Thyroid gland (tissue), 4 donors: ENCODE measurements at regions not wholly inside any gene's neighbourhood (a gene's known extent, or its start where the extent isn't known, plus 50 kb on each side); places are given as distances from the start of the nearest gene placed in this dataset.

Experiments
- DNase-seq, 2 donors: peaks; one replicate each; pipeline ENCODE4 v3.0.0-alpha.2; 2019
- H3K27ac ChIP-seq, 3 donors: fragments of 200-600 bp; sonication (generic); 1 replicate in 2 of 3; 2 replicates in 1 of 3; pipeline ENCODE4 v1.5.1; 2016 to 2019; ENCODE audit warnings: mild to moderate bottlenecking in 1 of 3, moderate library complexity in 1 of 3
- H3K27me3 ChIP-seq: fragments of 200-600 bp; sonication (generic); one replicate; pipeline ENCODE4 v1.5.1; 2019
- H3K36me3 ChIP-seq, 2 donors: fragments of 200-600 bp; sonication (generic); one replicate each; pipeline ENCODE4 v1.5.1; 2016 to 2019
- H3K4me1 ChIP-seq, 2 donors: fragments of 200-600 bp; sonication (generic); one replicate each; pipeline ENCODE4 v1.5.1; 2017 to 2019
- H3K4me3 ChIP-seq, 3 donors: fragments of 200-600 bp; sonication (generic); replicated peaks in 1 of 3; 1 replicate in 2 of 3; 2 replicates in 1 of 3; pipeline ENCODE4 v1.5.1; 2016; ENCODE audit warnings: mild to moderate bottlenecking in 1 of 3
- H3K9me3 ChIP-seq: fragments of 200-600 bp; sonication (generic); one replicate; pipeline ENCODE4 v1.5.1; 2017
- CTCF ChIP-seq, 6 experiments: fragments of 200-600 bp in 3 of 6; fragments of 450-650 bp in 3 of 6; sonication (generic) in 3 of 6; IDR thresholded peaks; one replicate each; pipeline ENCODE4 v1.5.1; 2016 to 2019; ENCODE audit warnings: antibody characterized with exemption in 6 of 6, mild to moderate bottlenecking in 2 of 6, inconsistent platforms in 1 of 6, moderate library complexity in 1 of 6
- POLR2A ChIP-seq, 2 donors: fragments of 450-650 bp; IDR thresholded peaks; one replicate each; pipeline ENCODE4 v1.6.1; 2017; ENCODE audit warnings: antibody characterized with exemption in 2 of 2, mild to moderate bottlenecking in 2 of 2, moderate library complexity in 1 of 2
- WGBS, 2 donors: methylation state at CpG; one replicate each; pipeline ENCODE4 v1.1.5; 2017; 5-methylcytosine and 5-hydroxymethylcytosine counted together
- intact Hi-C: fragments of 100-400 bp; cut with DNase I; formaldehyde crosslinking; loops from one replicate; pipeline ENCODE4 v1.15.1; 2023

- Histone ChIP-seq H3K27me3 (no peaks in the 10 kb centered on the region), H3K4me1 (no peaks in the 10 kb centered on the region), H3K4me3 (no peak overlapping the region), H3K36me3 (no peaks in the 10 kb centered on the region), H3K9me3 (no peaks in the 10 kb centered on the region), H3K27ac (no peak overlapping the region)
- intact Hi-C loops = no loop called here
- no peak for TF ChIP-seq CTCF (IDR thresholded peaks at IDR 0.05)
- no peak for TF ChIP-seq POLR2A (IDR thresholded peaks at IDR 0.05)
- no peak for DNase-seq
- WGBS, 2 donors = 90 to 100% methylated on average over 3 to 4 of the region's 6 CpGs
Observed at GRCh38 chr12:61356485-61356884, 903.7 kb upstream of the USP15 start.

GRCh38 chr12:61357496-61357895 lies 902.7 kb upstream of the USP15 start:
- Histone ChIP-seq H3K4me3 (no peak overlapping the region), H3K9me3 (no peaks in the 10 kb centered on the region), H3K27me3 (no peaks in the 10 kb centered on the region), H3K27ac (no peak overlapping the region), H3K36me3 (no peaks in the 10 kb centered on the region), H3K4me1 (no peaks in the 10 kb centered on the region)
- TF ChIP-seq CTCF (IDR thresholded peaks at IDR 0.05) = no peak
- TF ChIP-seq POLR2A (IDR thresholded peaks at IDR 0.05) = no peak
- no peak for DNase-seq
- 86 to 90% methylated on average over 4 of the region's 4 CpGs for WGBS, 2 donors
- intact Hi-C loops = no loop called here

GRCh38 chr12:61362037-61362436 lies 898.2 kb upstream of the USP15 start:
- Histone ChIP-seq H3K36me3 (no peaks in the 10 kb centered on the region), H3K4me3 (no peak overlapping the region), H3K4me1 (no peaks in the 10 kb centered on the region), H3K27me3 (no peaks in the 10 kb centered on the region), H3K27ac (no peak overlapping the region), H3K9me3 (no peaks in the 10 kb centered on the region)
- 83 to 84% methylated on average over 3 of the region's 3 CpGs for WGBS, 2 donors
- no peak for TF ChIP-seq CTCF (IDR thresholded peaks at IDR 0.05)
- no peak for TF ChIP-seq POLR2A (IDR thresholded peaks at IDR 0.05)
- intact Hi-C loops = no loop called here
- DNase-seq = no peak

- intact Hi-C loops = no loop called here
Observed at GRCh38 chr12:61365001-61365400, 895.2 kb upstream of the USP15 start.

GRCh38 chr12:61367281-61367785 lies 892.9 kb upstream of the USP15 start:
- no peak overlapping the region for H3K27ac ChIP-seq
- no peaks in the 10 kb centered on the region for H3K27me3 ChIP-seq
- no peaks in the 10 kb centered on the region for H3K36me3 ChIP-seq
- intact Hi-C loops = no loop called here
- 78 to 87% methylated on average over 1 of the region's 1 CpG for WGBS, 2 donors
- H3K4me3 ChIP-seq = no peak overlapping the region
- no peaks in the 10 kb centered on the region for H3K9me3 ChIP-seq
- no peaks in the 10 kb centered on the region for H3K4me1 ChIP-seq
- DNase-seq = no peak
- TF ChIP-seq POLR2A (IDR thresholded peaks at IDR 0.05) (no peak), CTCF (IDR thresholded peaks at IDR 0.05) (no peak)

More at GRCh38 chr12:61365001-61365400, 895.2 kb upstream of the USP15 start:
- Histone ChIP-seq H3K36me3 (no peaks in the 10 kb centered on the region), H3K27me3 (no peaks in the 10 kb centered on the region), H3K9me3 (no peaks in the 10 kb centered on the region), H3K27ac (no peak overlapping the region), H3K4me3 (no peak overlapping the region), H3K4me1 (no peaks in the 10 kb centered on the region)
- TF ChIP-seq CTCF (IDR thresholded peaks at IDR 0.05) (no peak), POLR2A (IDR thresholded peaks at IDR 0.05) (no peak)
- WGBS, 2 donors = 59 to 64% methylated on average over 1 of the region's 1 CpG
- no peak for DNase-seq
